ENCODE measurements at regions not wholly inside any gene's neighbourhood (a gene's known extent, or its start where the extent isn't known, plus 50 kb on each side); places are given as distances from the start of the nearest gene placed in this dataset.
"Not testable (repeated sequence)": the region's sequence is repeated elsewhere in the genome, so short reads cannot be mapped to it uniquely, and the experiment has no call there.

- no peak for TF ChIP-seq CTCF (IDR thresholded peaks at IDR 0.05; ENCODE audit: unreplicated experiment)
- H3K4me1 Mint-ChIP-seq (ENCODE audit: low read depth), result no peaks in the 10 kb centered on the region
- H3K4me3 Mint-ChIP-seq (ENCODE audit: low read depth), result no peak overlapping the region
- peaks cover 1% of the 10 kb centered on the region for H3K36me3 Mint-ChIP-seq (ENCODE audit: insufficient read depth)
- no peak overlapping the region for H3K27ac Mint-ChIP-seq
- no peak for DNase-seq (ENCODE audit: low spot score, unreplicated experiment)
- peaks cover 3% of the 10 kb centered on the region for H3K27me3 Mint-ChIP-seq
- peaks cover 39% of the 10 kb centered on the region for H3K9me3 Mint-ChIP-seq (ENCODE audit: low read depth)
Observed at GRCh38 chr2:224114428-224114827, 75.3 kb upstream of the SERPINE2 start.

GRCh38 chr2:224113930-224114329, 74.8 kb upstream of the SERPINE2 start:
- H3K4me3 Mint-ChIP-seq (ENCODE audit: low read depth); H3K4me1 Mint-ChIP-seq (ENCODE audit: low read depth); H3K36me3 Mint-ChIP-seq (ENCODE audit: insufficient read depth); H3K27ac Mint-ChIP-seq; DNase-seq (ENCODE audit: low spot score, unreplicated experiment); H3K27me3 Mint-ChIP-seq: not testable (repeated sequence)
- H3K9me3 Mint-ChIP-seq (ENCODE audit: low read depth), result peaks cover 34% of the 10 kb centered on the region

- TF ChIP-seq CTCF (IDR thresholded peaks at IDR 0.05; ENCODE audit: unreplicated experiment), result no peak
- Mint-ChIP-seq H3K27ac (no peak overlapping the region), H3K9me3 (ENCODE audit: low read depth) (peaks cover 11% of the 10 kb centered on the region), H3K4me1 (ENCODE audit: low read depth) (no peaks in the 10 kb centered on the region), H3K4me3 (ENCODE audit: low read depth) (no peak overlapping the region), H3K27me3 (peaks cover 3% of the 10 kb centered on the region), H3K36me3 (ENCODE audit: insufficient read depth) (no peaks in the 10 kb centered on the region)
- DNase-seq (ENCODE audit: low spot score, unreplicated experiment), result no peak
Observed at GRCh38 chr2:224111576-224111975, 72.5 kb upstream of the SERPINE2 start.

GRCh38 chr2:224110811-224111210, 71.7 kb upstream of the SERPINE2 start:
- no peak for TF ChIP-seq CTCF (IDR thresholded peaks at IDR 0.05; ENCODE audit: unreplicated experiment)
- peaks cover 3% of the 10 kb centered on the region for H3K27me3 Mint-ChIP-seq

GRCh38 chr2:224109751-224110150, 70.7 kb upstream of the SERPINE2 start:
- no peak for TF ChIP-seq CTCF (IDR thresholded peaks at IDR 0.05; ENCODE audit: unreplicated experiment)
- Mint-ChIP-seq H3K36me3 (ENCODE audit: insufficient read depth) (no peaks in the 10 kb centered on the region), H3K9me3 (ENCODE audit: low read depth) (no peaks in the 10 kb centered on the region), H3K4me3 (ENCODE audit: low read depth) (no peak overlapping the region), H3K27me3 (peaks cover 3% of the 10 kb centered on the region), H3K27ac (no peak overlapping the region), H3K4me1 (ENCODE audit: low read depth) (no peaks in the 10 kb centered on the region)
- no peak for DNase-seq (ENCODE audit: low spot score, unreplicated experiment)

More at GRCh38 chr2:224110811-224111210, 71.7 kb upstream of the SERPINE2 start:
- H3K36me3 Mint-ChIP-seq (ENCODE audit: insufficient read depth), result no peaks in the 10 kb centered on the region
- peaks cover 8% of the 10 kb centered on the region for H3K9me3 Mint-ChIP-seq (ENCODE audit: low read depth)
- no peak overlapping the region for H3K27ac Mint-ChIP-seq
- no peak overlapping the region for H3K4me3 Mint-ChIP-seq (ENCODE audit: low read depth)
- H3K4me1 Mint-ChIP-seq (ENCODE audit: low read depth), result no peaks in the 10 kb centered on the region
- no peak for DNase-seq (ENCODE audit: low spot score, unreplicated experiment)

- Mint-ChIP-seq H3K27ac (no peak overlapping the region), H3K9me3 (ENCODE audit: low read depth) (no peaks in the 10 kb centered on the region), H3K27me3 (no peaks in the 10 kb centered on the region), H3K4me3 (ENCODE audit: low read depth) (no peak overlapping the region), H3K4me1 (ENCODE audit: low read depth) (peaks cover 2% of the 10 kb centered on the region), H3K36me3 (ENCODE audit: insufficient read depth) (no peaks in the 10 kb centered on the region)
- DNase-seq (ENCODE audit: low spot score, unreplicated experiment), result no peak
- TF ChIP-seq CTCF (IDR thresholded peaks at IDR 0.05; ENCODE audit: unreplicated experiment), result no peak
Observed at GRCh38 chr2:224106794-224107193, 67.7 kb upstream of the SERPINE2 start.

Data from progenitor cell of endocrine pancreas (in vitro differentiated cells).